ENCODE measurements at regions not wholly inside any gene's neighbourhood (a gene's known extent, or its start where the extent isn't known, plus 50 kb on each side); places are given as distances from the start of the nearest gene placed in this dataset.
"Not testable (repeated sequence)": the region's sequence is repeated elsewhere in the genome, so short reads cannot be mapped to it uniquely, and the experiment has no call there.

DNA sequence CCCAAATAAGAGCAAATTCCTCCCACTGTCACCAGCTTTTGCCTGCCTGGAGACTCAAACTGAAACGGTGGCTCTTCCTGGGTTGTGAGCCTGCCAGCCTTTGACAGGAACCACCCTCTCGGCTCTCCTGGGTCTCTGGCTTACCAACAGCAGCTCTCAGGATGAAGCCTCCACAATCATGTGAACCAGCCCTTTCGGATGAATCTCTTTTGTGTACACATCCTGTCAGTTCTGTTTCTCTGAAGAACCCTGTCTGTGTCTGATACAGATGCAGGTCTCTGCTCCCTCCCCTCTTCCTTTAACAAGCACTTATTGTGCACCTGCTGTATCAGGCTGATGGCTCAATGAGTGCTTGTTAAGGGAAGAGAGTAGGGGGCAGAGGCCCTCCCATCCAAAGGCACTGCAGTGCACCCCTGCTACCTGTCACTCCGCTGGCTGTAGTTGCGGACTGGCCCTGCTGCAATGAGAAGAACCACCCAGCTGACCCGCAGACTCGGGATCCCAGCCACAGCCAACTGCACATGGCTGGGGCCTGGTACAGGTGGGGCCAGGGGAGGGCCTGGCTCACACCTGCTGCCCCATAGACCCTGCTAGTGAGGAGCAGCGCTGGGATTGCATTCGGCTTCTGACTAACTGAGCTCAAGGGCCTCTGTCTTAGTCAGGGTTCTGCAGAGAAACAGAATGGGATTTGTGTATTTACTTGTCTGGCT, 120.1 kb upstream of the PMEPA1 start:
- DNase-seq (ENCODE audit: low read depth in 2 of 2), result no peak

DNA sequence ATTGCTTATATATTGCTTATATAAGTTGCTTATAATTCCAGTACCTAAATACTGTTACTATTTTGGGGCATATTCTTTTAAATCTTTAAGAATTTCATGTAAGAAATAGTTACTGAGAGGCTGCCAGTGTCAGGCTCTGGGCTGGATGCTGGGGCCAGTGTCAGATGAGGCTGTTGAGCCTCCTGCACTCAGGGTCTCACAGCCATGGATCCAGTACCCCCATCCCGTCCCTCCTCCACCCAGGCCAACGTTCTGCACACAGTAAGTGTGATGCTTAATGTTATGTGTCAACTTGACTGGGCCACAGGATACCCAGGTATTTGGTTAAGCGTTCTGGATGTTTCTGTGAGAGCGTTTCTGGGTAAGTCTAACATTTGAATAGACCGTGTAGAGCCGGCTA, 119.5 kb upstream of the PMEPA1 start:
- no peak for DNase-seq (ENCODE audit: low read depth in 2 of 2)

DNA sequence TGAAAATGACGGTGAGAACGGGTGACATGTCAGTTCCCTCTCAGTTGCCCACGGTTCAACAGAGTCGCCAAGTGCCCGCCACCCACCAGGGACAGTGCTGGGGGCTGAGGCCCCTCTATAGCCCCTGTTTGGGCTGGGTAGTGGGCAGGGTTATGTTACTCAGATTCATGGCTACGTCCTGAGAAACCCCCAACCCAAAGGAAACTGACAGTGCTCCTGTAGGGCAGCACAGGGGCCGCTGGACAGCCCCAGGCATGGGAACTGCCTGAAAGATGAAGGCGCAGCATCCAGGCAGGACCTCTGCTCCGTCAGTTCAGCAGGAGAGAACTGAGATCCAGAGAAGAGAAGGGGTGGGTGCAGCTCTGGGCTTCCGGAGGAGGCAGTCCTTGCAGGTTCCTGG, 118.9 kb upstream of the PMEPA1 start:
- DNase-seq (ENCODE audit: low read depth in 2 of 2), result no peak

DNA sequence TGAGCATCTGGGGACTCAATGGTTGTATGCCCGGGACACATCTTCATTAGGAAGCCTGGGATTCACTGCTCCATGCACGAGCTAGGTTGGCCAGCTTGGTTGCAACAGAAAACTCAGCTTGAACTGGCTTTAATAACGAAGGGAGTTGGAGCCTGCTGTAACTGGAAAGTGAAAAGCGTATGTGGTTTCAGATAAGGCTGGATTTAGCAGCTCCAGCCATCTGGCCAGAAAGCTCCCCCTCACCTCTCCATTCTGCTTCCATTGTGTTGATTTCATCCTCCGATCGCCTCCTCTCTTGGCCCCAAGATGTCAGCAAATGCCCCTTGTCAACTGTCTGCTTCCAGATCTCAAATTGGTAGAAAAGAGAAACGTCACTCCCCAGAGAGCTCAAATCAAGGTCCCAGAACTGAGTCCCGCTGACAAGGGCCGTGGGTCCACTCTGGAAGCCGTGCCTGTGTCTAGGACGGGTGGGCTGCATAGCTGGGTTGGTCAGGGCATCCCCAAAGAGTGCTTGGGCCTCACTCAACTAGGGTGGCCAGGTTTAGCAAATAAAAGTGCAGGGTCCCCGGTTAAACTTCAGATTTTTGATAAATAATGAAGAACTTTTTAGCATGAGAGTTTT, 117.0 kb upstream of the PMEPA1 start:
- DNase-seq (ENCODE audit: low read depth in 2 of 2), result no peak

DNA sequence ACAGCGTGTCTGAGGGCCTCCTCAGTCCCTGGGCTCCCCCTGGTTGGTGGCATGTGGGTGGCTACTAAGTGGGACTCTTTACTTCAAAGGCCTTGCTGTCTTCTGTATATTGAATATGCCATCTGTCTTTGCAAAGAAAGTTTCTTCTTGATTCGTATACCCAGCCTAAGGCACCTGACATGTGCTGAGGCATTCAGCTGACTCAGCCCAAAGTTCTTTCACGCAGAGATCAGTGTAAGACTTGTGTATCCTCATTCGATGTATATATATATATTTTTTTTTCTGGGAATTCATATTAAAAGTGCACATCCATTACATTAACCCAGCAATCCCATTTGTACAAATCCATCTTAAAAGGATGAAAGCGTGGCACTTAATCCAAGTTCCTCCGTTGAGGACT, 115.1 kb upstream of the PMEPA1 start:
- no peak for DNase-seq (ENCODE audit: low read depth in 2 of 2)

DNA sequence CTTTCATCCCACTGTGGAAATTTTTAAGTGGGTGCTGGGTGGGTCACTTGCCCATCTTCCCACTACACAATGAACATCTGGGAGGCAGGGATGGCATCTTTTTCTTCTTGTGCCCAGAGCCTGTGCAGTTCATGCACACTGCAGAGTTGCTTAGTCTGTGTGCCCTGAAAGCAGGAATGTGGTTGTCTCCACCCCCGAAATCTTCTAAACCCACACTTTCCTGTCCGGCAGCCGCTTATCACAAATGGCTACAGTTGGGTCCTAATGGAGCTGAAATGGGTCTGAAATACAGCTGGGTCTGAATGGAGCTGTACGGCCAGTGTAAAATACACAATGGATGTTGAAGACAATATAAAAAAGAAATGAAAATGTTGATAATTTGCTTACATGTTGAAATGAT, 112.1 kb upstream of the PMEPA1 start:
- no peak for DNase-seq (ENCODE audit: low read depth in 2 of 2)

DNA sequence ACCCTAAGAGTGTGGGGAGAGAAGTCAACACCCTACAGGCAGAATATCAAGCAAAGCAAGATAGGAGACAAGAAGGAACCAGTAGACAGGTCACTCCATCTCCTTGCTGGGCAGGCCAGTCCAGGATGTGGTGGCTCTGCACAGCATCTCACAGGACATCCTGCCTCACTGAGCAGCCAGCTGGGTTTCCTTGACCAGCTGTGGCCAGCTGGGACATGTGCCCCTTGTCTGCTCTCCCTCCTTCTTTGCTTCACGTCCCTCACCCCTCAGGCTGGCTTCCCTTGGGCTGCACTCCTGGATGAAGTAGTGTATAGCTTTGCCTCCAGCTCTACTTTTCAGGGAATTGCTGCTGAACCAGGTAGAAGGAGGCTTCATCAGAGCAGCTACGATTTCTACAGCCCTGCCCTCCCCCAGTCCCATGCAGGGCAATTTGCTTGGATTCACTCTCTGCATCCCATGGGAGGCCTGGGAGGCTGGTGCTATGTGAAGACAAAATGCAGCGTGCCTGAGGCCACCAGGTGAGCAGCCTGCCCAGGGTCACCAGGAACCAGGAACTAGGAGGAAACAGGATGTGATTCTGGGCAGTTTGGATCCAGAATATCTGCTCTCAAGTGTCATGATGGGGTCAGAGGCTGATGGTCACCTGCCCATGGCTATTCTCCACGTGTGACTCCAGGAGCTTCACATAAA, 110.0 kb upstream of the PMEPA1 start:
- DNase-seq (ENCODE audit: low read depth in 2 of 2), result no peak

DNA sequence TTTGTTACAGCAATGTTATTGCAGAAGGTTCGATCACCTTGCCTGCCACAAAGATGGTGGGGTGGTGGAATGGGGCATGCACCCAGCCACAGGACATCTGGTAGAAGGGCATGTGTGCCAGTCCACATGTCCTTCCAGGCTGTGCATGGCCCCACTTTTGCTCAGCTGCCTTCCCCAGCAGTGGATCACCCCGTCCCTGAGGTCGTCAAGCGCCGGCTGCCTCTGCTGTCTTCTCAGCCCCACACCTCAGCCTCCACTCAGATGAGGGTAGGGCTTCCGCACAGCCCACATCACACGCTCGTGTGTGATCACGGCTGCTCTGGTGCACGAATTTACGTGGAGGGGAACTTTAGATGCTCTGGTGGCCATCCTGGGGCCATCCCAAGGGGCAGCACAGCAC, 109.5 kb upstream of the PMEPA1 start:
- no peak for DNase-seq (ENCODE audit: low read depth in 2 of 2)

DNA sequence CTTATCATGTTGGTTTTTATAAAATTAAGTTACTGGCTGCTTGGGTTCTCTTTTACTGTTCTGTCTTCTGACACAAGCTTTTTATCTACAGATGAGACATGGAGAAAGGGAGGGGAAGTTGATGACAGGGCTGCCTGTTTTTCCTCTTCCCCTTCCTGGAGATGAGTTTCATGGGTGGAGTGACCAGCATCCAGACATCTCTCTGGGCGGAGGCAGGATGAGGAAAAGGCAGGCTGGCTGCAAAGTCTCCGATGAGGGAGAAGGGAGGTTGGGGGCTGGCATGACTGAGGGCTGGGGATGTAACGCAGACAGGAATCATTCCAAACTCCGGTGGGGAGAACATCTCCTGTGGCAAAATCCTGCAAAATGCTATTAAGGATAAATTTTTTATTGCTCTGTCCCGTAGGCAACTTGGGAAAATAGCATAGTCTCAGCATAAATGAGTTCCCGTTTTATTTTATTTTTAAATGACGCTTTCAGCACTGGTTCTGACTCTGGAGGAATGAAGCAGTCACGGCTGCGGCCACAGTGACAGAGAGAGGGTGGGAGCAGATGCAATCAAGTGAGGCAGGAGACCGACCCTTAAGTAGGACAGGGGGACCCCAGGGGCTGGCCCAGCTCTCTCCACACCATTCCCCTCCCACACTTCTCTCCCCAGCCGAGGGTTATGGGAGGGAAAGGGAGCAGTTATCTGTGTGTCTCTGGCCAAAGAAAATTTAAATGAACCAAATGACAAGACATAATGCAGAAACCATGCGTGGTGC, 108.8 kb upstream of the PMEPA1 start:
- no peak for DNase-seq (ENCODE audit: low read depth in 2 of 2)

DNA sequence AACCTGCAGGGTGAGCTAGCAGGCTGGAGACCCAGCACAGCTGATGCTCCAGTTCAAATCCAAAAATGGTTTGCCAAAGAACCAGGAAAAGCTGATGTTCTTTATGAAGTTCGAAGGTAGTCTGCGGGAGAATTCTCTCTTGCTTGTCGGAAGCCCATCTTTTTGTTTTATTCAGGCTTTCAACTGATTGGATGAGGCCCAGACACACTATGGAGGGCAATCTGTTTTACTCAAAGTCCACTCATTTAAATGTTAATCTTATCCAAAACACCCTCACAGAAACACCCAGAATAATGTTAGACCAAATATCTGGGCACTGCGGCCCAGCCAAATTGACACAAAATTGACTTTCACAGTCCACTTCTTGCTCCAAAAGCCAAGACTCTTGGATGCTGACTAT, 105.6 kb upstream of the PMEPA1 start:
- DNase-seq (ENCODE audit: low read depth in 2 of 2), result no peak

DNA sequence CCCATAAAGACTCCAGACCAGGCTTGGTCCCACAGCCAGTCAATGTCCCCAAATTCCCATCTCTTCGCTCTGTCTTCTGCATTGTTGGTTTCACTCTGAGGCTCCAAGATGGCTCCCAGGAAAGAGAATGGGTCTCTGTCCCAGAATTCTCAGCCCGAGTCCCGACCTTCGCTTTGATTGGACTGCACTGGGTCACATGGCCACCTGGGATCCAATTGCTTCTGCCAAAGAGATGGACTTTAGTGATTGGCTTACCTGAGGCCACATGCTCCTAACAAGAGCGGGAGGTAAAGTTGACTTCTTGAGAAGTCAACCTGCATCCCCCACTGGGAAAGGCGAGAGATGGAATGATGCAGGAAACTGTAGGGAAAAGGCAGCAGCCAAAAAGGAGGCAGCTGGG, 104.7 kb upstream of the PMEPA1 start:
- no peak for DNase-seq (ENCODE audit: low read depth in 2 of 2)

DNA sequence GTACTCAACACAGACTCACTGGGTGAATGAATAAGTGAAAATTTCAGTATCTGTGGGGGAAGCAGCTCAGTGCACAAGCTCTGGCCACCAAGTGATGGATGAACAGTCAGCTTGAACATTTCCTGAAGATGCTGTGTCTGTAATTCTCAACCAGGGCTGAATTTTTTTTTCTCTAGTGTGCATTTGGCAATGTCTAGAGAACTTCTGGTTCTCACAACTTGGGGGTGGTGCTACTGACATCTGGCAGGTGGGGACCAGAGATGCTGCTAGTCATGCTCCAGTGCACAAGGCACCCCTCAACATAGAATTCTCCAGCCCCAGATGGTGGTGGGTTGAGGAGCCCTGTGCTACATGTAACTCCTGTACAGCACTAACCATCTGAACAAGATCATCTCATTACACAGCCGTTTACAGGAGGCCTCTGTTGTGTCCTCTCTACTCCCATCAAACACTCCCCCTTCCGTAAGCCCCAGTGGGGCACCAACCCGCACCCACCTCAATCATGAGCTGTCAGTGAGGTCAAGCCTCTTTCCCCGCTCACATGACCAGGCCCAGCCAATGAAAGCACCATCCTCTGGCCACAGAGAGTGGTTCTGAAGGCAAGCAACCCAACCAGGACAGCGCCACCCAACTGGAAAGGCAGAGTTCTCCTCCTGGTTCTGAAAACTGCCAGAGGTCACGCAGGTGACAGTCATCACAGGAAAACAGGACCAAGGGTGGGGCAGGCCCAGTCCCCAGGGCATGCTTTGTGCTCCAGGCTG, 103.9 kb upstream of the PMEPA1 start:
- DNase-seq (ENCODE audit: low read depth in 2 of 2), result no peak

DNA sequence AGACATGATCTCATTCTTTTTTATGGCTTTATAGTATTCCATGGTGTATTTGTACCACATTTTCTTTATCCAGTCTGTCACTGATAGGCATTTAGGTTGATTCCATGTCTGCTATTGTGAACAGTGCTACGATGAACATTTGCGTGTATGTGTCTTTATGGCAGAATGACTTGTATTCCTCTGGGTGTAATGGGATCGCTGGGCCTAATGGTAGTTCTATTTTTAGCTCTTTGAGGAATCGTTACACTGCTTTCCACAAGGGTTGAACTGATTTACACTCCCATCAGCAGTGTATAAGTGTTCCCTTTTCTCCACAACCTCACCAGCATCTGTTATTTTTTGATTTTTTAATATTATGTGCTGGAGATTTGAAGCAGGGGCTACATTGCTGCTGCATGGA, 102.8 kb upstream of the PMEPA1 start:
- not testable (repeated sequence) for DNase-seq (ENCODE audit: low read depth in 2 of 2)

DNA sequence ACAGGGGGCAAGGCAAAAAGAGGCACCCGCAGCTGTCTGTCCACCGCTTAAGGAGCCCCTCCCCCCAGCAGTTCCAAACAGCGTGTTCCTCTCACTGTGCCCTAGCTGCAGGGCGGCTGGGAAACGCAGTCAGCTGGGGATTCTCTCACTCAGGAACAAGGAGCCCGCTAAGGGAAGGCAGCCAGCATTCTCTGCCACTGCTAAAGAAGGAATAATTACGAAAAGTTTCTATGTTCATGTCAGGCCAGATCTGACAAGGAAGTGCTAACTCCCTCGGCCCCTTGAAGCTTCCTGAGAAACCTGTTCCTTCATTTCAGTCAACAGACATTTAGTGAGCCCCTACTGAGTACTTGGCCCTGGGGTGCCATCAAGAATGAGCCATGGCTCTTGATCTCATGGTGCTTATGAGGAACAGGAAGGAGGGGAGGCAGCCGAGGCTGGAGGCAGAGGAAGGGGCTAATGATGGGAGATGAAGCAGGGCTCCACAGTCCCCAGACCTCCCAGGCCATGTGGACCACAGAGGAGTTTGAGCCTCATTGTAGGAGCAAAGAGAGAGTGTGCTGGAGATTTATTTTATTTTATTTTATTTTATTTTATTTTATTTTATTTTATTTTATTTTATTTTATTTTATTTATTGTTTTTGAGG, 101.7 kb upstream of the PMEPA1 start:
- no peak for DNase-seq (ENCODE audit: low read depth in 2 of 2)

DNA sequence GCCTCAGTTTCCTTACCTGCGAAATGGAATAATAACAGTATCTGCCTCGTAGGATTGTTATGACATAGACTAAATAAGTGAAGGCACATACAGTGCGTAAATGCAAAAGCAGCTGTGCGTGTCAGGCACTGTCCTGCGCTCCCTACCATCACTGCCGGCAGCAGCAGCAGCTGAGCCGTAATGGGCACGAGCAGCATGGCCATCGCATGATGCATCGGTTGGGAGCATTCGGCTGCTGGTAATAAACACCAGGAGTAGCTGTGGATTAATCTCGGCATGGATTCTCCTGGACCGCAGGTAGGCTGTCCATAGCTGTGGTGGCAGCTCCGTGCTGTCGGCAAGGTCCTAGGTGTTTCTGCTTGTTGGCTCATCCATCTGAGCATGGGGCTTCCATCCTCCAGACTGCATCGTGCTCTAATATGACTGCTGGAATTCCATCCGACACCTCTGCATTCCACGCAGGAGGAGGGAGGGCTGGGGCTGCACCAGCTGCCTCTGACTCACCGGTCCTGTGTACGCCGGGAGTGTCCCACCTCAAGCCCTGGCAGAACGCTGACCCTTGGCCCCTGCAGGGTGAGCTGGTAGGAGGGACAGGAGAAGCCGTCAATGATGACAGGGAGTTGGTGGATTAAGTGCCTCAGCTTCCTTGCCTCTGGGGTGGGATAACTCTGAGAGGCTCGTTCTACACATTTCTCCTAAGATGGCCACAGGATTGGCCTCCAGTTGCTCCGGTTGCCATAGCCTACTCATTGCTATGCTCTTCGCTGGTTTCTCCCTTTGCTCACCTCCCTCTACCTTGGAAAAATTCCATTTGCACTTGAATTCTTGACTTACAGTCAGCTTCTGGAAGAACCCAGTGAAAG, 100.9 kb upstream of the PMEPA1 start:
- no peak for DNase-seq (ENCODE audit: low read depth in 2 of 2)

DNA sequence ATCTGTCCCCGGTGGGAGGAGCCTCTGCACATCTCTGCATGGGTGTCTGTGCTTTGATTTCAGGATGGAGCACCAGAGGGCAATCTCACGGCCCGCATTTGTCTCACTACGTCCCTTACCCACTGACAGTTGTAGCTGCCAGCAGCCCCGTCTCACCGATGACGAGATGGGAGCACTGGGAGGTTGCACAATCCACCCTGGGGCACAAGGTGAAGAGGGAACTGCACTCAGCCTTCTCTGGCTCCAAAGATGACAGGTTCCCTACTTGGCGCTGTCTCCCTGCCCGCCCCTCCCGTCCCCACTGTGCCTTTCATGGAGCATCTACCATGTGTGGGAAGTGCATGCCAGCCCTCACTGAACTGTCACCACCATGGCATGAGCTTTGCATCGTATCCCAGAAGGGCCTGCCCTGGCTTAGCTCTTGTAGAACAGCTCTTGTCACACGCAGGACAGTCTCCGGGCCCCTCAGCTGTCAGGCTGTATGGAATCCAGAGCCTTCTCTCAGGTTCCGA, 99.9 kb upstream of the PMEPA1 start:
- DNase-seq (ENCODE audit: low read depth in 2 of 2), result no peak

DNA sequence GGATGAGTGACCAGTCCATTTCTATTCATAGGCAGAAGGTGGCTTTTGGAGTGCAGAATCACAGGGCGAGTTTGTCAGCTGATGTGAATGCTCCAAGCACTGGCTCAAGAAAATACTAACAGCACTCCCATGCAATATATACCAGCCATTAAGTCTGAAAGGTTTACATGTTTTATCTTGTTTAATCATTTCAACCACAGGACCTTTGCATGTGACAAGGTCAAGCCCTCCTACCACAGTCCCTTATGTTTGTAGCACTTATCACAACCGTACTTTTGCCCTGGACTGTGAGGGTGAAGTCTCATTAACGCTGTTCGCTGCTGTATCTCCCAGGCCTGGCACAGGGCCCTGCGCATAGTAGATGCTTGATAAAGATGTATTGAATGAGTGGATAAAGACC, 99.3 kb upstream of the PMEPA1 start:
- no peak for DNase-seq (ENCODE audit: low read depth in 2 of 2)

DNA sequence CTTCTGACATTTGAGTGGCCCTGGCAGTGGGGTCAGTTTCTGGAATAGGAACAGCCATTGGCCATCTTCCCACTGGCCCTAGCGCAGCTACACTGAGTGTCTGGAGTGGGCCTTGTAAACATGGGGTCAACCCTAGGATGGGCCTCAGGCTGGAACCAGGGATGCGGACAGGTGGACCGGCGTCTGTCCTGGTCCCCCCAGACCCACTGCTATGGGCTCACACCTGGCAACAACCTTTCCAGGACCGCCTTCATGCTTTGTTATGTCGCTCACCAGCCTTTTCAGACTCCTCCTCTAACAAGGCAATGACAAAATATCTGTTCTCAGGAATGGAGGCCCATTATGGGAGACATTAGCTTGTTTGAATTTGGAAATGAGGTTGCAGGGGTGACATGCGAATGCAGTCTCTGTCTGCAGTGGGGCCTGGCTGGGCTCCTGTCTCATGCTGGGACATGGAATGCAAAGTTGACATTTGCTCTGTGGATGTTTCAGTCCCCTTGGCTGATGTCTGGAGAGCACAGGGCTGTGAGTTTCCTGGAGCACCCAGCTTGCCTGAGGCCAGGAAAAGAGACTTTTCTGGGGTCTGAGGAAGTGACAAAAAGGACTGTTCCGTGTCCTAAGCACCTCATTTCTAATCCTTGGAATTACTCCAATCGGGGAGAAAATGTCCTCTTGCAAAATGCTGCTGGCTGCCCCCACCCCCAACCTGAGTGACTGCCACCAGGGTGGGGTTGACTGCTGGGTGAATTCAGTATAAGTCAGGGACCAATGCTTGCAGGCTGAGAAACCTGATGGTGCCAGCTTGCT, 98.7 kb upstream of the PMEPA1 start:
- DNase-seq (ENCODE audit: low read depth in 2 of 2), result no peak

All from stimulated activated CD8-positive, alpha-beta memory T cell treated with anti-CD3 and anti-CD28 coated beads, Interleukin-15, amount 100 ng/mL, for 4 hours (primary cell).